C1 segment of cervical spinal cord (tissue), 14 donors: ENCODE measurements at regions not wholly inside any gene's neighbourhood (a gene's known extent, or its start where the extent isn't known, plus 50 kb on each side); places are given as distances from the start of the nearest gene placed in this dataset.
"Not testable (repeated sequence)": the region's sequence is repeated elsewhere in the genome, so short reads cannot be mapped to it uniquely, and the experiment has no call there.

Experiments used
- DNase-seq, 14 donors: peaks; one replicate each; lab custom pipeline; 2025; lab: John Stamatoyannopoulos, UW

GRCh38 chr4:55028196-55028595, 97.2 kb downstream of the KDR start:
- no peak for DNase-seq

DNA sequence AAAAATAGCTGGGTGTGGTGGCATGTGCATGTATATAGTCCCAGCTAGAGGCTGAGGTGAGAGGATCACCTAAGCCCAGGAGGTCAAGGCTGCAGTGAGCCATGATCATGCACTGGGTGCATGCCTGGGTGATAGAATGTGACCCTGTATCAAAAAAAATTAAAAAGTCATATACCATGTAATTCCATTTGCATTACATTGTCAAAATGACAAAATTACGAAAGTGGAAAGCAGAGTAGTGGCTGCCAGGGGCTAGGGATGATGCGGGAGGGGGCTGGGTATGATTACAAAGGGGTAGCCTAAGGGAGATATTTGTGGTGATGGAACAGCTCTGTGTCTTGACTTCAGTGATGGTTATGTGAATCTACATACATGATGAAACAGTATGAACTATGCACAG, 97.8 kb downstream of the KDR start:
- no peak for DNase-seq

DNA sequence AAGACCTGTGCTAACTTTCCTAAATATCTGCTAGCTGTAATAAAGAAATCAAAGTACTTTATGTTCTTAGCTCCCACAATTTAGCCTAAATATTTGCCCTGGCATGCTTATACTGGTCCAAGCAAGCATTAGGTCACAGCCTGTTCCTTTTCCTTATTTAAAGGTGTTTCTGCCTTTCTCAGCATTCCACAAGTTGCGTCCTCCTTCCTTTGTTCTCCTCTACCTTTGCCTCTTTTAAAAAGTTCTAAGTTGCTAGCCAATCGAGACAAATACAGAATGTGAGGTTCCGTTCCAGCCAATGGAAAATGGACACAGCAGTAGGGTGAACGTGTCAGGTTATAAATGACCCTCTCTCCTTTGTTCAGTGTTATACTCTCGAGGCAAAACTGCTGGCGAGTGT, 99.9 kb downstream of the KDR start:
- not testable (repeated sequence) for DNase-seq

GRCh38 chr4:55023030-55023429, 102.4 kb downstream of the KDR start:
- DNase-seq: no peak

DNA sequence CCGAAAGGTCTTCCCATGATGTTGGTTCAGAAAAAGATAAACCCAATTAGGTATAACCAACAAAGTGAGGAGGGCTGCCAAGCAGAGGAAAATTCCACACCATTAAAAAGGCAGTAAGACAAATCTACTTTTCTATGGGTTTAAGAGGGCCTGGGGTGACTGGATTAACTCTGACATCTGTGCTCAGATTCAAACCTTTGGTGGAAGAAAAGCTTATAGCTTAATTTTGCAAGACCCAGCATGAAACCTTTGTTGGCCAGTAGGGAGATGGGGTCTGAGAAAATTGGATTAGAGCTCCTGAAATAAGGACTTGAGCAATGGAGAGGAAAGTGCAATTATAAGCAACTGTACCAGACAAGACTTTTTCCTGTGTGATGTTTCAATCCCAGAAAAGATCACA, 104.2 kb downstream of the KDR start:
- DNase-seq: no peak

- no peak for DNase-seq
Measured at GRCh38 chr4:55020131-55020530, 105.3 kb downstream of the KDR start.

- DNase-seq: no peak
Measured at GRCh38 chr4:55018978-55019377, 106.4 kb downstream of the KDR start.

DNA sequence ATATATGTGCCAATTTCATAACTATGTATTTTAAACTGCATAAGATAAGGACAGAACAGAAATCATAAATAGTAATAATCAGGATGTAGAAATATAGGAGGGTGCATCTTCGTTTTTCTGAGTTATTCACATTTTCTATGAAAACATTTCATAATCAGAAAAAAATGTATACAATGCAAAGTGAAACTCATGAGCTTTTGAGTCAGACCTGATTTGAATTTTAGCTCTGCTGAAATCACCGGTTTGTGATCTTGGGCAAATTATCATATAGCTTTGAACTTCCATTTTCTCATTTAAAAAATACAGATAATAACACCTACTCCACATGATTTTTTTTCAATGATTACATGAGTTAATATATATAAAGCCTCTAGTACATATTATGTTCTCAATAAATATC, 106.9 kb downstream of the KDR start:
- DNase-seq: no peak

DNA sequence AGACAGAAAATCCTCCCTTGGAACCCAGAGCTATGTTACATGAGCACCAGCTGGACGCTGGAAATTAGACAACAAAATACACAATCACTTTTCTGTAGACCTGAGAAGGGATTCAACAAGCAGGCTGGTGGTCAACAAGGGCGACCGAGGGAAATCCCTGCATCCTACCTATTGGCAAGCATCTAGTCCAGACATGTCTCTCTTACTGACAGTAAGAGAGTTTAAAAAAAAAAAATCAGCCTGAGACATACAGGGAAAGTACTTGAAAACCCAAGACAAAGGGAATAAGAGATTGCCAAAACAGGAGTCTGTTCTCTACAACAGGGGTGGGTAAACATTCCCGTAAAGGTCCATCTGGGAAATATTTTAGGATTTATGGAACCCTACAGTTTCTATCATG, 108.0 kb downstream of the KDR start:
- no peak for DNase-seq

DNA sequence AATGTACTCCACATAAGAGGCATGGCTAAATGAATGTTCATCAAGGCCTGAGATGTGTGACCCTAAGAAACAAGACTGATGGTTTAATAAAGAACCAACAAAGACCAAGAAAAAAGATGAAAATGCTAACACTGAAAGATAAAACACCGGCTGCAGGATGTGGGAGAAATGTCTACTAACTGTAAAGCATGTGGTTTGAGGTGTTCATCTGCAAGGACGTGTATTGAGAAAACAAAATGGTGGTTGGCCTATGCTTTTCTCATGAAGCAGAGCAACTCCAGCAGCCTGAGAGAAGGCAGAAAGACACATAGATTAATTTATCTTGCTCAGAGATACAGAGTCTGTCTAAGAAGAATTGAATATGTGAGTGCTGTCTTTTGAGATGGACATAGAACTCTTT, 109.3 kb downstream of the KDR start:
- DNase-seq: no peak

DNA sequence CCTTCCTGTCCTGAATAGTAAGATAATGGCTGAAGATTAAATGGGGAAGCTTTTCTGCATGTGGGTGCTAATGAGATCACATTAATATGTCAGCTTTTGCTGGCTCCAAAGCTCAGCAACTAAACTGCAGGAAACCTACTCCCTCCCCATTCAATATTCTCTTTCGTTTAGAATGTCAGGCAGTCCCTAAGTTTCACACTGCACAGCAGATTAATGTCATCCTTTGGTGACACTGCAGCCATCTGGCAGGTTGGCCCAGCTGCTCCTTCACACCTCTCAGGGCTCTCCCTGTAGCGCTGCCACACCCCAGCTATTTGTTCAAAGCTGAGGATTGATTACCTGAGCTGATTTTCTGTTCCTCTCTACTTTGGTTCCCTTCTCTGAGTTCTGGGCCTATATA, 110.5 kb downstream of the KDR start:
- no peak for DNase-seq

- no peak for DNase-seq
Measured at GRCh38 chr4:55013431-55013955, 111.9 kb downstream of the KDR start.

DNA sequence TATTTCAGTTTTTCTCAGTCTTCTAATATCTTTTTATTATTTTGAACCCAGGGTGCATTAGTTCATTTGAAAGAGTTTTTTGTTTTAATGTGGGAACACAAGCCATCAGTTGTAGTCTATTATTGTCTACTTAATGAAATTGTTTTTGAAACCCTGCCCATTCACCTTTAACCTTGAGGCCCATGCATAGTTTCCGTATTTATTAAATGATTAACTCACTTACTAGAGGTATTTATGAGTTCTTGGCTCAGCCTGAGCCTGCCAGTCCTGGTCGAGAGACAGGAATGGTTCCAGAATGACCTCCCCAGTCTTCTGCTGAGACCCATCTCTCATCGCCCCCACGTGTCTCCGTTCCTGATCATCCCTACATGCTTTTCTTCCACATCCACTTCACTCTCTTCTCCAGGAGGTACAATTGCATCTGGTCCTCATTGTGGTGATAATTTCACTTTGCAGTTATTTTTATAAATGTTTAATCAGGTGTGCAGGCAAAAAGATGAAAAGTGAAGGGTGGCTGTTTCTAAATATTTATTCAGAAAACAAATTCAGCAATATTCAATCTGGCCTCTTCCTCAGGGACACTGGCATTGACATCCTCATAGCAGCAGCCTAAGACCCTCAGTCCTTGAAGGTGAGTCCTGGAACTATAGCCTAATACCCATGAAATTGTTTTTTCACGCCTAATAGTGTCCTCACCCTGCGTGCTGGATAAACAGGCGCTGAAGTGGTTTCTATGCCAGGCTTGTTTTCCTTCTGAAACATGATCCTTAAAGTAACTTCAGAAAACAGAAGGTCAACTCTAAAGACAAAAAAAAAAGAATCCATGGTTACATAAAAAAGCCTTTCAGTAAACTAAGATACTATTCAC, 112.8 kb downstream of the KDR start:
- DNase-seq: no peak

GRCh38 chr4:55011761-55012160, 113.6 kb downstream of the KDR start:
- DNase-seq: no peak

GRCh38 chr4:55010550-55010949, 114.8 kb downstream of the KDR start:
- no peak for DNase-seq

- DNase-seq: peak in 3 of 14 donors; percentile 5 to 34 (median 26)
Measured at GRCh38 chr4:55008166-55009056, 117.0 kb downstream of the KDR start.

- no peak for DNase-seq
Measured at GRCh38 chr4:55005910-55006309, 119.5 kb downstream of the KDR start.

- DNase-seq: no peak
Measured at GRCh38 chr4:55004831-55005230, 120.6 kb downstream of the KDR start.

GRCh38 chr4:55002431-55002830, 123.0 kb downstream of the KDR start:
- no peak for DNase-seq

GRCh38 chr4:55001538-55001937, 123.9 kb downstream of the KDR start:
- DNase-seq: no peak

DNA sequence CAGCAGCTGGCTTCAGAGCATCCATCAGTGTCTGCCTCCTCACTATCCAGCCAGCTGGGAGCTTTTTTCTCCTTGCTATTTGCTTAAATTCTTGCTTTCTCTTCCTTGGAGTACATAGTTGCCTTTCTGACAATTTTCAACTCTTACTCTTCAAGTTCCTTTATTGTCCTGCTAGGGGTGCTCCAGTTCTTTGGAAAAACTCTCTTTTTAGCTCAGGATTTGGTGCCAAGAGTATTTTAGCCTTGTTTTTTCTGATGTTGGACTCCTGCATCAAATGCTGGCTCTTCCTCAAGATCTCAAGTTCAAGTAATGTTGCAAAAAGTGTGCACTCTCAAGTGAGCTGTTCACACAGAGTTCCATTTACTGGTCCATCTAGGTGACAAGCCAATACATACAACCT, 126.4 kb downstream of the KDR start:
- peak in 1 of 14 donors; percentile 10 for DNase-seq

- not testable (repeated sequence) for DNase-seq
Measured at GRCh38 chr4:54993473-54994026, 131.8 kb downstream of the KDR start.
